Sigmoid colon (tissue), 6 donors: ENCODE measurements at regions not wholly inside any gene's neighbourhood (a gene's known extent, or its start where the extent isn't known, plus 50 kb on each side); places are given as distances from the start of the nearest gene placed in this dataset.

ENCODE experiments used
- DNase-seq: peaks from one replicate; pipeline ENCODE4 v3.0.0-alpha.2; 2019
- H3K27ac ChIP-seq, 4 donors: fragments of 200-600 bp; sonication (generic); one replicate each; pipeline ENCODE4 v1.5.1; 2016 to 2019; ENCODE audit warnings: mild to moderate bottlenecking in 1 of 4
- H3K27me3 ChIP-seq, 3 donors: fragments of 200-600 bp; sonication (generic); one replicate each; pipeline ENCODE4 v1.5.1; 2019; ENCODE audit warnings: mild to moderate bottlenecking in 1 of 3
- H3K36me3 ChIP-seq, 4 donors: fragments of 200-600 bp; sonication (generic); one replicate each; pipeline ENCODE4 v1.5.1; 2016 to 2019
- H3K4me1 ChIP-seq, 4 donors: fragments of 200-600 bp; sonication (generic); one replicate each; pipeline ENCODE4 v1.5.1; 2017 to 2019
- H3K4me3 ChIP-seq, 4 donors: fragments of 200-600 bp; sonication (generic); one replicate each; pipeline ENCODE4 v1.5.1; 2017 to 2019; ENCODE audit warnings: mild to moderate bottlenecking in 2 of 4, moderate library complexity in 1 of 4
- H3K9me3 ChIP-seq, 4 donors: fragments of 200-600 bp in 3 of 4; sonication (generic) in 3 of 4; one replicate each; pipeline versions ENCODE4 v1.5.1 to v1.6.1; 2013 to 2019
- CTCF ChIP-seq, 4 experiments: fragments of 450-650 bp in 3 of 4; fragments of 200-600 bp in 1 of 4; IDR thresholded peaks; one replicate each; pipeline ENCODE4 v1.5.1; 2016 to 2019; ENCODE audit warnings: antibody characterized with exemption in 4 of 4, mild to moderate bottlenecking in 3 of 4, moderate library complexity in 2 of 4
- EP300 ChIP-seq, 4 donors: sonication (generic); formaldehyde crosslinking; IDR thresholded peaks; one replicate each; pipeline ENCODE4 v1.6.1; 2017; ENCODE audit warnings: antibody characterized with exemption in 4 of 4
- POLR2A ChIP-seq, 2 donors: fragments of 450-650 bp; IDR thresholded peaks; one replicate each; pipeline ENCODE4 v1.6.1; 2016; ENCODE audit warnings: antibody characterized with exemption in 2 of 2, mild to moderate bottlenecking in 2 of 2, moderate library complexity in 2 of 2
- POLR2AphosphoS5 ChIP-seq, 4 donors: sonication (generic); formaldehyde crosslinking; IDR thresholded peaks; one replicate each; pipeline ENCODE4 v1.6.1; 2017; ENCODE audit warnings: antibody characterized with exemption in 4 of 4
- WGBS, 2 donors: extraction: QIAGEN DNeasy Blood & Tissue Kit; methylation state at CpG; one replicate each; pipeline ENCODE4 v1.1.7; 2013; 5-methylcytosine and 5-hydroxymethylcytosine counted together
- intact Hi-C: fragments of 100-400 bp; cut with DNase I; formaldehyde crosslinking; loops from one replicate; pipeline ENCODE4 v1.15.1; 2023
- donor health status: healthy with polysubstance abuse.
- donor health status: healthy.

- peaks cover 0 to 13% (median 0%) of the 10 kb centered on the region in 4 donors for H3K4me1 ChIP-seq
- no peak for DNase-seq
- no peaks in the 10 kb centered on the region for H3K9me3 ChIP-seq
- WGBS, 2 donors = 40 to 69% methylated on average over 2 of the region's 2 CpGs
- H3K4me3 ChIP-seq = no peak overlapping the region
- H3K27me3 ChIP-seq = no peaks in the 10 kb centered on the region
- no peak overlapping the region for H3K27ac ChIP-seq
- intact Hi-C loops = no loop called here
- H3K36me3 ChIP-seq = no peaks in the 10 kb centered on the region
- no peak for TF ChIP-seq POLR2AphosphoS5 (IDR thresholded peaks at IDR 0.05)
- TF ChIP-seq CTCF (IDR thresholded peaks at IDR 0.05) = no peak
- no peak for TF ChIP-seq EP300 (IDR thresholded peaks at IDR 0.05)
- no peak for TF ChIP-seq POLR2A (IDR thresholded peaks at IDR 0.05)
Measured at GRCh38 chr3:40913641-40914040, 285.7 kb upstream of the CTNNB1 start.

GRCh38 chr3:40914475-40914874, 284.8 kb upstream of the CTNNB1 start:
- H3K27me3 ChIP-seq = no peaks in the 10 kb centered on the region

GRCh38 chr3:40915346-40915865, 283.9 kb upstream of the CTNNB1 start:
- Histone ChIP-seq H3K36me3 (no peaks in the 10 kb centered on the region), H3K4me3 (no peak overlapping the region), H3K27ac (no peak overlapping the region), H3K27me3 (no peaks in the 10 kb centered on the region), H3K9me3 (no peaks in the 10 kb centered on the region), H3K4me1 (peaks cover 0 to 13% (median 0%) of the 10 kb centered on the region in 4 donors)
- intact Hi-C loops = no loop called here
- TF ChIP-seq CTCF (IDR thresholded peaks at IDR 0.05) (no peak), POLR2AphosphoS5 (IDR thresholded peaks at IDR 0.05) (no peak), POLR2A (IDR thresholded peaks at IDR 0.05) (no peak), EP300 (IDR thresholded peaks at IDR 0.05) (no peak)
- 84 to 85% methylated on average over 6 of the region's 6 CpGs for WGBS, 2 donors
- no peak for DNase-seq

More at GRCh38 chr3:40914475-40914874, 284.8 kb upstream of the CTNNB1 start:
- H3K27ac ChIP-seq = no peak overlapping the region
- DNase-seq = no peak
- no peak for TF ChIP-seq POLR2A (IDR thresholded peaks at IDR 0.05)
- TF ChIP-seq EP300 (IDR thresholded peaks at IDR 0.05) = no peak
- no peak for TF ChIP-seq CTCF (IDR thresholded peaks at IDR 0.05)
- TF ChIP-seq POLR2AphosphoS5 (IDR thresholded peaks at IDR 0.05) = no peak
- 79 to 81% methylated on average over 2 of the region's 2 CpGs for WGBS, 2 donors
- H3K4me3 ChIP-seq = no peak overlapping the region
- no peaks in the 10 kb centered on the region for H3K9me3 ChIP-seq
- no peaks in the 10 kb centered on the region for H3K36me3 ChIP-seq
- intact Hi-C loops = no loop called here
- H3K4me1 ChIP-seq = peaks cover 0 to 13% (median 0%) of the 10 kb centered on the region in 4 donors

GRCh38 chr3:40920041-40920440, 279.3 kb upstream of the CTNNB1 start:
- H3K36me3 ChIP-seq = no peaks in the 10 kb centered on the region
- H3K27me3 ChIP-seq = no peaks in the 10 kb centered on the region
- H3K27ac ChIP-seq = no peak overlapping the region
- no peak overlapping the region for H3K4me3 ChIP-seq
- TF ChIP-seq POLR2A (IDR thresholded peaks at IDR 0.05) = no peak
- no peak for TF ChIP-seq POLR2AphosphoS5 (IDR thresholded peaks at IDR 0.05)
- TF ChIP-seq EP300 (IDR thresholded peaks at IDR 0.05) = no peak
- TF ChIP-seq CTCF (IDR thresholded peaks at IDR 0.05) = no peak
- intact Hi-C loops = no loop called here
- no peaks in the 10 kb centered on the region for H3K4me1 ChIP-seq
- H3K9me3 ChIP-seq = no peaks in the 10 kb centered on the region
- DNase-seq = no peak
- WGBS, 2 donors = 63 to 83% methylated on average over 2 of the region's 2 CpGs

GRCh38 chr3:40921251-40921650, 278.1 kb upstream of the CTNNB1 start:
- TF ChIP-seq EP300 (IDR thresholded peaks at IDR 0.05) = no peak
- no peak for TF ChIP-seq POLR2AphosphoS5 (IDR thresholded peaks at IDR 0.05)
- TF ChIP-seq CTCF (IDR thresholded peaks at IDR 0.05) = no peak
- no peak for TF ChIP-seq POLR2A (IDR thresholded peaks at IDR 0.05)
- WGBS, 2 donors = 88 to 92% methylated on average over 3 of the region's 3 CpGs
- no peak overlapping the region for H3K27ac ChIP-seq
- H3K4me1 ChIP-seq = no peaks in the 10 kb centered on the region
- no peak for DNase-seq
- H3K27me3 ChIP-seq = no peaks in the 10 kb centered on the region
- no peak overlapping the region for H3K4me3 ChIP-seq
- H3K9me3 ChIP-seq = no peaks in the 10 kb centered on the region
- H3K36me3 ChIP-seq = no peaks in the 10 kb centered on the region
- intact Hi-C loops = no loop called here
